C1 segment of cervical spinal cord (tissue), 14 donors: ENCODE measurements at regions not wholly inside any gene's neighbourhood (a gene's known extent, or its start where the extent isn't known, plus 50 kb on each side); places are given as distances from the start of the nearest gene placed in this dataset.
A peak's percentile ranks its signal among the peaks of the same experiment; 100 is the strongest.

ENCODE experiments used
- DNase-seq, 14 donors: peaks; one replicate each; lab custom pipeline; 2025; lab: John Stamatoyannopoulos, UW

- DNase-seq = no peak
These were observed 215.1 kb upstream of the CDYL start for GRCh38 chr6:4561078-4561435.

- no peak for DNase-seq
These were observed 215.8 kb upstream of the CDYL start for GRCh38 chr6:4560221-4561077.

- DNase-seq = no peak
These were observed 216.8 kb upstream of the CDYL start for GRCh38 chr6:4559281-4559875.

- DNase-seq = no peak
These were observed 221.6 kb upstream of the CDYL start for GRCh38 chr6:4554645-4555044.

GRCh38 chr6:4553387-4553786 lies 222.8 kb upstream of the CDYL start:
- no peak for DNase-seq

- no peak for DNase-seq
These were observed 226.0 kb upstream of the CDYL start for GRCh38 chr6:4550227-4550597.

GRCh38 chr6:4549556-4550226 lies 226.5 kb upstream of the CDYL start:
- DNase-seq = no peak

GRCh38 chr6:4545893-4546292 lies 230.3 kb upstream of the CDYL start:
- no peak for DNase-seq

GRCh38 chr6:4543596-4543995 lies 232.6 kb upstream of the CDYL start:
- DNase-seq = no peak

- no peak for DNase-seq
These were observed 242.6 kb upstream of the CDYL start for GRCh38 chr6:4533576-4533975.

- no peak for DNase-seq
These were observed 244.8 kb upstream of the CDYL start for GRCh38 chr6:4531406-4531805.

GRCh38 chr6:4522453-4522852 lies 253.8 kb upstream of the CDYL start:
- no peak for DNase-seq

- DNase-seq = no peak
These were observed 255.1 kb upstream of the CDYL start for GRCh38 chr6:4521070-4521469.

- no peak for DNase-seq
These were observed 257.7 kb upstream of the CDYL start for GRCh38 chr6:4518506-4518905.

GRCh38 chr6:4516206-4516605 lies 260.0 kb upstream of the CDYL start:
- no peak for DNase-seq

- no peak for DNase-seq
These were observed 262.6 kb upstream of the CDYL start for GRCh38 chr6:4513561-4513960.

- no peak for DNase-seq
These were observed 264.1 kb upstream of the CDYL start for GRCh38 chr6:4512051-4512471.

GRCh38 chr6:4511641-4512020 lies 264.6 kb upstream of the CDYL start:
- DNase-seq = no peak

GRCh38 chr6:4510906-4511640 lies 265.1 kb upstream of the CDYL start:
- no peak for DNase-seq

- DNase-seq = peak in 2 of 14 donors; percentile 26 to 28
These were observed 265.9 kb upstream of the CDYL start for GRCh38 chr6:4510317-4510716.

GRCh38 chr6:4509506-4509905 lies 266.7 kb upstream of the CDYL start:
- no peak for DNase-seq

GRCh38 chr6:4506792-4507191 lies 269.4 kb upstream of the CDYL start:
- DNase-seq = no peak
